Activated CD4-positive, alpha-beta T cell treated with anti-CD3 and anti-CD28 coated beads for 24 hours (primary cell): ENCODE measurements at regions not wholly inside any gene's neighbourhood (a gene's known extent, or its start where the extent isn't known, plus 50 kb on each side); places are given as distances from the start of the nearest gene placed in this dataset.

ENCODE experiments used
- DNase-seq, 2 donors: peaks; one replicate each; pipeline ENCODE4 v3.0.0-alpha.2; 2020; ENCODE audit warnings: low read depth in 2 of 2

DNA sequence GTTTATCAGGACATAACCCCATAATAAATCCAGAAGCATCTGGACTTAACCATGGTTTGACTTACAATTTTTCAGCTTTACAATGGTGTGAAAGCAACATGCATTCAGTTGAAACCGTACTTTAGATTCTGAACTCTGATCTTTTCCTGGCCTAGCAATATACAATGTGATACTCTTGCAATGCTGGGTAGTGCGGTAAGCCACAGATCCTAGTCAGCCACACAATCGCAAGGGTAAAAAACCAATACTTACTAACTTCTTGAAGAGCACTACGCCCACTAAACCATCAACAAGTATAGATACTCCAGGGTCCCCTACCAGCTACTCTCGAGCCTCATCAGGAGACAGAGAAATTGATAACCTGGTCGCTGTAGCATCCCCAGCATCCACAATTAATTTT is 71.0 kb upstream of the CCDC150 start:
- no peak for DNase-seq

GRCh38 chr2:196584903-196585302 is 54.6 kb upstream of the CCDC150 start:
- DNase-seq: no peak

DNA sequence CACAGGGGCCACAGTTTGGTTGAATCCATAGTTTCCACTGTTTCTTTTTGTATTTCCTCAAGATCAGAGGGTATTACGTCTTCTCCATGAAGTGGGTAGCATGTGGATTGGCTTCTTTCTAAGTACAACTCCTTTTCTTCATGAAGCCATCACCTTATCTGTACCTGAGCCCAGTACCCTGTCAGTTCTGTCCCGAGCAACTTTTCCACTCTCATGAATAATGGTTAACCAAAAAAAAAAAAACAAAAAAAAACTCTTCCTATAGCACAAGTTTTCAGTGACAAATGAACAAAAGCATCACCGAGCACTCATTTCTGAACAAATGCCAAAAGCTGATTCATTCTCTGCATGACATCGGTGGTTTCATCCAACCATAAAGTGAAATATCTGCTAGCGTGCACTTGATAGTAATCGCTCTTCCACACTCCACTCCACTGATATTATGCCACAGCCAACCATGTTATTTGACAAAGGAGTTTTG is 53.0 kb upstream of the CCDC150 start:
- no peak for DNase-seq

DNA sequence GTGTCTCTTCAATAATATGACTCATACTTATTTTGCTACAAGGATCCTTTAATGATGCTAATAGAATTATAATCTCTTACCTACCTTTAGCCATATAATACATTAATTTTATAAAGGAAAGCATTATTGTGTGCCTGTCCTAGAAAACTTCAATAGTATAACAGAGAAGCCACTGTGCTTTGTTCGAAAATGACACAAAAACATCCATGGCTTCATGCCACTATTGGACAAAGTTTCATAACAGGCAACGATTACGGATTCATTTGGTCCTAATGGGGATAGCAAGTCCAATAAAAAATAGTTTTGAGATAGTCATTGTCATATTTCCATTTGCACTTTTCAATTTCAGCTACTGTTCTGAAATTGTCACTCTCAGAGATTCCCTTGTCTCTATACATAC is 52.5 kb upstream of the CCDC150 start:
- DNase-seq: no peak

GRCh38 chr2:196587739-196588138 is 51.8 kb upstream of the CCDC150 start:
- no peak for DNase-seq

DNA sequence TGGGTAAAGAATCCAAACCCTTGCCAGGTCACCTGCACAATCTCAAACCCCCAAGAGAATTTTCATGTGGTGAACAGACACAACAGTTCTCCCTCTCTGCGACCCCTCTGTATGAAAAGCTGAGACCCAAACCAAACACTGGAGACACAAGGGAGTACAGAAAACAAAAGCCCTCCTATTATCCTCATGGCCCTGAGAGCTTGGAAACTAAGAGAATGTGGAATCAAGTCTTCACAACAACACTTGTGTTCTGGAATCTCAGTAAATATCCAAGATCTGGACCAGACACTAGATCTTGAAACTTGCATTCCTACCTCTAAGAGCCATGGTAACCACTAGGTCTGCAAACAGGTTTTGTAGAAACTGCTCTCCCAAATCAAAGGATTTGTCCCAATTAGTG is 50.1 kb upstream of the CCDC150 start:
- no peak for DNase-seq
